ENCODE measurements at regions not wholly inside any gene's neighbourhood (a gene's known extent, or its start where the extent isn't known, plus 50 kb on each side); places are given as distances from the start of the nearest gene placed in this dataset.

DNA sequence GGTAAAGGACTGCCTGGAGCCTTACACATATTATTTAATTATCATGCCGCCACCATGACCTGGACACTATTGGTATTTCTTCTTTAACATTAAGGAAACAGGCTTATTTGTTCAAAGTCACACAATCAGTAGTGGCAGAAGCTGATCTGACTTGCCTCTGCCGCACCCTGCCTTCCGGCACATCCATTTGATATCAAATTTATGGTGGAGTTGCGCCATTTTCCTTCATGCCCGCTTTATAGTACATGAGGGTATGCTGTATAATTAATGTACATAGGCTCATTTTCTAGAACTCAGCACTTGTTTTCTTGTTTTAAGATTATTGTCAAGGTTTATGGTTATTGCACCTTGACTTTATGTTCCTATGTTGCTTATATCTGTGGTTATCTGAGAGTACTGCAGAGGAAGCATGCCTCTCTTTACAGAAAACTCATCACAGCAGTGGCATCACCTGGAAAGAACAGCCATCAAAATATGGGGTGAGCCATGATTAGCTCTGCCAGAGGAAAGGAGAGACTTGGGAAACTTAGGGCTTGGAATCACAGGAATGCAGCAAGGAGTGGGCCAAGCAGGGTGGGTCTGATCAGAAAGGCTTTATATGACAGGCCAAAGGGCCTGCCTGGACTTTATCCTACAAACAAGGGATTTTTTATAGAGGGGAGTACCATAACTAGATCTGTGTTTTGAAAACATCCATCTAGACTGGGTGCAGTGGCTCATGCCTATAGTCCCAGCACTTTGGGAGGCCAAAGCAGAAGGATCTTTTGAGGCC lies 72.2 kb upstream of the GJB5 start:
- no peak for DNase-seq (ENCODE audit: extremely low read depth, insufficient read length)
- TF ChIP-seq, protein P1, sequence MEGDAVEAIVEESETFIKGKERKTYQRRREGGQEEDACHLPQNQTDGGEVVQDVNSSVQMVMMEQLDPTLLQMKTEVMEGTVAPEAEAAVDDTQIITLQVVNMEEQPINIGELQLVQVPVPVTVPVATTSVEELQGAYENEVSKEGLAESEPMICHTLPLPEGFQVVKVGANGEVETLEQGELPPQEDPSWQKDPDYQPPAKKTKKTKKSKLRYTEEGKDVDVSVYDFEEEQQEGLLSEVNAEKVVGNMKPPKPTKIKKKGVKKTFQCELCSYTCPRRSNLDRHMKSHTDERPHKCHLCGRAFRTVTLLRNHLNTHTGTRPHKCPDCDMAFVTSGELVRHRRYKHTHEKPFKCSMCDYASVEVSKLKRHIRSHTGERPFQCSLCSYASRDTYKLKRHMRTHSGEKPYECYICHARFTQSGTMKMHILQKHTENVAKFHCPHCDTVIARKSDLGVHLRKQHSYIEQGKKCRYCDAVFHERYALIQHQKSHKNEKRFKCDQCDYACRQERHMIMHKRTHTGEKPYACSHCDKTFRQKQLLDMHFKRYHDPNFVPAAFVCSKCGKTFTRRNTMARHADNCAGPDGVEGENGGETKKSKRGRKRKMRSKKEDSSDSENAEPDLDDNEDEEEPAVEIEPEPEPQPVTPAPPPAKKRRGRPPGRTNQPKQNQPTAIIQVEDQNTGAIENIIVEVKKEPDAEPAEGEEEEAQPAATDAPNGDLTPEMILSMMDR (IDR thresholded peaks at IDR 0.05; ENCODE audit: insufficient read depth, low read length, poor library complexity, severe bottlenecking): no peak
- H3K36me3 ChIP-seq (ENCODE audit: control insufficient read depth, insufficient read depth, low read length): no peaks in the 10 kb centered on the region
- no peak overlapping the region for H3K4me3 ChIP-seq (replicated peaks; ENCODE audit: low read depth, low read length)
- H3K27me3 ChIP-seq (replicated peaks; ENCODE audit: control insufficient read depth, insufficient read depth, low read length): no peaks in the 10 kb centered on the region

DNA sequence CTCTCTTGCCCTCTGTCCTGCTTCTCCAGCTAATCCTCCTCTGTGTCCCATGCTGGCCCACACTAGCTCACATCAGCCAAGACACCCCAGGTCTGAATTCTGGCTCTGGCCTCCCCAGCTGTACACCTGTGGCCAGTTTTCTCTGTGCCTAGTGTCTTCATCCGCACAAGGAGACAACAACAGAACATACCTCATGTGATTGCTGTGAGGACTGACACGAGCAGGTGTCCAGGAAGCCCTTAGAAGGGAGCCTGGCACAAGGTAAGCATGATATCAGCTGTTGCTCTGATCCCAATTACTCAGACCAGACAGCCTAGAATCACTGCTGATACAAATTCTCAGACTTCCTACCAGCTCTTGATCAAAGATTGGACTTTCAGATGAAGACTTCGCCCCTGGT lies 71.2 kb upstream of the GJB5 start:
- H3K36me3 ChIP-seq (ENCODE audit: control insufficient read depth, insufficient read depth, low read length): no peaks in the 10 kb centered on the region
- TF ChIP-seq, protein P1 (IDR thresholded peaks at IDR 0.05; ENCODE audit: insufficient read depth, low read length, poor library complexity, severe bottlenecking): no peak
- no peak for DNase-seq (ENCODE audit: extremely low read depth, insufficient read length)

DNA sequence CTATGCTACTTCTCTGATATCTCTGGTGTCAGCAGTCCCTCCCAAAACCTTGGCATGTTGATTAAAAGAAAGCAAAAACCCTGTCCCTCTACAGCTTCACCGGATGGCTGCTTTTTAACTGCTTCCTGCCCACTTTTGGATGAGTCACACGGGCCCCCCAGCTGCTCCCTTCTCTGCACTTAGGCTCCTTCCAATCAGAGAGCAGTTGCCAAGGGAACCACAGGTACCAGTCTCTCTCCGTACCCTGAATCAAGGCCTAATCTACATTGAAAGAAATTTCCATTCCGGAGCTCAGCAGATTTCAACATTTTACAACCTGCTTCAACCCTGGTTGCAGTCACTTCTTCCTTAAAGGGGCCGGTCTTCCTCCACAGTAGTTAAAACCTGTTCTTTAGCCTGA lies 70.6 kb upstream of the GJB5 start:
- TF ChIP-seq, protein P1 (IDR thresholded peaks at IDR 0.05; ENCODE audit: insufficient read depth, low read length, poor library complexity, severe bottlenecking): no peak
- no peak for DNase-seq (ENCODE audit: extremely low read depth, insufficient read length)
- Histone ChIP-seq H3K36me3 (ENCODE audit: control insufficient read depth, insufficient read depth, low read length) (no peaks in the 10 kb centered on the region), H3K4me3 (replicated peaks; ENCODE audit: low read depth, low read length) (no peak overlapping the region), H3K27me3 (replicated peaks; ENCODE audit: control insufficient read depth, insufficient read depth, low read length) (no peaks in the 10 kb centered on the region)

More for the DNA sequence above, 71.2 kb upstream of the GJB5 start:
- H3K4me3 ChIP-seq (replicated peaks; ENCODE audit: low read depth, low read length): no peak overlapping the region
- no peaks in the 10 kb centered on the region for H3K27me3 ChIP-seq (replicated peaks; ENCODE audit: control insufficient read depth, insufficient read depth, low read length)

DNA sequence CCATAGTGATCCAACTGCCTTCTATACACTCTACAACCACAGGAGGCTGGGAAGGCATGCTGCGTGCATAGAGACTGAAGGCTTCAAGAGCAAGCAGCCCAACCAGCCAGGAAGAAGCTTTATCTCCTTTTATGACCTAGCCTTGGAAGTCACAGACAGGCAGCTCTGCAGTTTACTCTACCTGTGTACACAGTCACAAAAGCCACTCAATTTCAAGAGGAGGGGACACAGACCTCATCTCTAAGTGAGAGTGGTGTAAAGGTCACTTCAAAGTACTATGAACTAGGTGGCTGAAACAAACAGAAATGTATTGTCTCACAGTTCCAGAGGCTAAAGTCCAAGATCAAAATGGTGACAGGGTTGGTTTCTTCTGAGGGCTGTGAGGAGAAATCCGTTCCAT lies 69.6 kb upstream of the GJB5 start:
- Histone ChIP-seq H3K4me3 (replicated peaks; ENCODE audit: low read depth, low read length) (no peak overlapping the region), H3K36me3 (ENCODE audit: control insufficient read depth, insufficient read depth, low read length) (no peaks in the 10 kb centered on the region), H3K27me3 (replicated peaks; ENCODE audit: control insufficient read depth, insufficient read depth, low read length) (no peaks in the 10 kb centered on the region)
- no peak for DNase-seq (ENCODE audit: extremely low read depth, insufficient read length)
- TF ChIP-seq, protein P1 (IDR thresholded peaks at IDR 0.05; ENCODE audit: insufficient read depth, low read length, poor library complexity, severe bottlenecking): no peak

DNA sequence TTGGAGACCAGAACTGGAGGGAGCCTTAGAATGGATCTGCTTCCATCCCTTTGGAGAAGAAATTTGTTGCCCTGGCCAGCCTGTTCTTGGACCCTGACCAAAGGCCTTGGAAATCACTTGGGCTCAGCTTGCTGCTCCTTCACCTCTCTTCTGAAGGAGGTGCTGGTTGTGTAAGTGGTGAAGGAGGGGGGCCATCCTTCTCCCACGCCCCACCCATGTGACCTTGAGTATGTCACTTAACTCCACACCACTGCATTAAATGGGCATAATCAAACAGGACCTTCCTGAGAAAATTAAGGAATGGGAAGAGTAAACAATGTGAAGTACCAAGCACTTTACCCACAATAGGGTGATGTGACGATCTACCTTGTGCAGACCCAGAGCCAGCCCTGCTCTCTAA lies 68.3 kb upstream of the GJB5 start:
- no peaks in the 10 kb centered on the region for H3K36me3 ChIP-seq (ENCODE audit: control insufficient read depth, insufficient read depth, low read length)
- no peak for DNase-seq (ENCODE audit: extremely low read depth, insufficient read length)
- TF ChIP-seq, protein P1 (IDR thresholded peaks at IDR 0.05; ENCODE audit: insufficient read depth, low read length, poor library complexity, severe bottlenecking): no peak
- H3K27me3 ChIP-seq (replicated peaks; ENCODE audit: control insufficient read depth, insufficient read depth, low read length): no peaks in the 10 kb centered on the region; the same call in 1 of the 2 replicates
- no peak overlapping the region for H3K4me3 ChIP-seq (replicated peaks; ENCODE audit: low read depth, low read length)

All from GM06990 (cell line).